ENCODE measurements at regions not wholly inside any gene's neighbourhood (a gene's known extent, or its start where the extent isn't known, plus 50 kb on each side); places are given as distances from the start of the nearest gene placed in this dataset.
"Not testable (repeated sequence)": the region's sequence is repeated elsewhere in the genome, so short reads cannot be mapped to it uniquely, and the experiment has no call there.

DNA sequence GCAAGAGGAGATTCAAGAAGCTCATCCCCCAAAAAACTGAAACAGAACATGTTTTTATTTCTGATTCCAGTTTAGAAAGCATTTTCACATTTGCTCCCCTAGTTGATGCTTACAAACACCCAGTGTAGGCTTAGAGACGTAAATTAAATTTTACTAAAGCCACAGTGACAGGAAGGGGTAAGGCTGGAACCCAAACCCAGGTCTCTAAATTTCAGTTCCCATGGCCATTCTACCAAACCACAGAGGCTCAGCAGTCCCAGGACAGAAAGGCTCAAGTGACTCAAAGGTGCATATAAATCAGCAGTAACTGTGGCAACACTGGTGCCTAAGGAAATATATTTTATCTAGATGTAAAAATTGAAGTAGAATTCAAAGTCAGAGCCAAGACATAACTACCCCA, 128.7 kb downstream of the CEP120 start:
- no peak for ATAC-seq (ENCODE audit: low read depth in 2 of 2)

GRCh38 chr5:123289210-123289609, 134.0 kb downstream of the CEP120 start:
- peaks cover 48 to 49% (median 49%) of the 10 kb centered on the region in 3 donors for H3K27me3 Mint-ChIP-seq
- H3K4me1 Mint-ChIP-seq = peaks cover 0 to 7% (median 4%) of the 10 kb centered on the region in 3 donors
- no peak overlapping the region for H3K4me3 Mint-ChIP-seq
- no peak for ATAC-seq (ENCODE audit: low read depth in 2 of 2)
- no peaks in the 10 kb centered on the region for H3K36me3 Mint-ChIP-seq
- H3K9me3 Mint-ChIP-seq = peaks cover 0 to 4% (median 0%) of the 10 kb centered on the region in 7 donors
- no peak overlapping the region for H3K27ac Mint-ChIP-seq
- no peak for DNase-seq

More for the DNA sequence above, 128.7 kb downstream of the CEP120 start:
- Mint-ChIP-seq H3K27ac (no peak overlapping the region), H3K27me3 (peaks cover 17 to 30% (median 25%) of the 10 kb centered on the region in 3 donors), H3K4me3 (no peak overlapping the region), H3K36me3 (peaks cover 0 to 4% of the 10 kb centered on the region in 2 donors), H3K4me1 (no peaks in the 10 kb centered on the region), H3K9me3 (peaks cover 0 to 8% (median 3%) of the 10 kb centered on the region in 7 donors)
- no peak for DNase-seq

DNA sequence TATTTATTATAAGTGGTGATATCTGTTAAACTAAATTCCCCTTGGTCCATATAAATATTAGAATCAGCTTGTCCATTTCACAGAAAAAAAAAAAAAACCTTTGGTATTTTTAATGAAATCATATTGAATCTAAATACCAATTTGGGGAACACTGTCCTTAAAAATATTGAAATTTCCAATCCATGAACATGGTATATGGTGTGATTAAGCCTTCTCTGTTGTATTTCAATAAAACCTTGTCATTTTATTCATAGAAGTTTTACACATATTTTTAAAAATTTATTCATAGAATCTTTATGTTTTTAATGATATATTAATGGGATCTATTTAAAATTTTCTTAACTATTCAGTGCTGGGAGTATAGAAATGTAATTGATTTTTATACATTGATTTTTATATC, 135.3 kb downstream of the CEP120 start:
- H3K36me3 Mint-ChIP-seq = no peaks in the 10 kb centered on the region
- DNase-seq (no peak), ATAC-seq (ENCODE audit: low read depth in 2 of 2) (no peak)
- H3K27me3 Mint-ChIP-seq = peaks cover 55 to 56% (median 56%) of the 10 kb centered on the region in 3 donors
- H3K9me3 Mint-ChIP-seq = peaks cover 0 to 4% (median 0%) of the 10 kb centered on the region in 7 donors
- H3K27ac Mint-ChIP-seq = no peak overlapping the region
- peaks cover 0 to 7% (median 4%) of the 10 kb centered on the region in 3 donors for H3K4me1 Mint-ChIP-seq
- no peak overlapping the region for H3K4me3 Mint-ChIP-seq

DNA sequence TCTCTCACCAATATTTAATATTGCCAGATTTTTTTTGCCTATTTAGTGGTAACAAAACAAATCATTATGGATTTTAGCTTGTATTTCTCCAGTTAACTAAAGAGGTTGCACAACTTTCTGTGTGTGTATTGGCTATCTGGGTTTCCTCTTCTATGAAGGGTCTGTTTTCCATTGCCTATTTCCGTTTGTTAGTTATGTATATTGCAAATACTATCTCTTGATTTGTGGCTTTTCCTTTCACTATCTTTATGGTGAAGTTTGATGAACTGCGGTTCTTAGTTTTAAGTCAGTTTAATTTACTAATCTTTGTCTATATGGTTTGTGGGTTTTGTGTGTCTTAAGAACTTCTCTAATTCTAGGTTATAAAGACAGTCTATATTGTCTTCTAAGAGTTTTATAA, 136.3 kb downstream of the CEP120 start:
- no peak overlapping the region for H3K4me3 Mint-ChIP-seq
- no peak overlapping the region for H3K27ac Mint-ChIP-seq
- peaks cover 0 to 7% (median 4%) of the 10 kb centered on the region in 3 donors for H3K4me1 Mint-ChIP-seq

DNA sequence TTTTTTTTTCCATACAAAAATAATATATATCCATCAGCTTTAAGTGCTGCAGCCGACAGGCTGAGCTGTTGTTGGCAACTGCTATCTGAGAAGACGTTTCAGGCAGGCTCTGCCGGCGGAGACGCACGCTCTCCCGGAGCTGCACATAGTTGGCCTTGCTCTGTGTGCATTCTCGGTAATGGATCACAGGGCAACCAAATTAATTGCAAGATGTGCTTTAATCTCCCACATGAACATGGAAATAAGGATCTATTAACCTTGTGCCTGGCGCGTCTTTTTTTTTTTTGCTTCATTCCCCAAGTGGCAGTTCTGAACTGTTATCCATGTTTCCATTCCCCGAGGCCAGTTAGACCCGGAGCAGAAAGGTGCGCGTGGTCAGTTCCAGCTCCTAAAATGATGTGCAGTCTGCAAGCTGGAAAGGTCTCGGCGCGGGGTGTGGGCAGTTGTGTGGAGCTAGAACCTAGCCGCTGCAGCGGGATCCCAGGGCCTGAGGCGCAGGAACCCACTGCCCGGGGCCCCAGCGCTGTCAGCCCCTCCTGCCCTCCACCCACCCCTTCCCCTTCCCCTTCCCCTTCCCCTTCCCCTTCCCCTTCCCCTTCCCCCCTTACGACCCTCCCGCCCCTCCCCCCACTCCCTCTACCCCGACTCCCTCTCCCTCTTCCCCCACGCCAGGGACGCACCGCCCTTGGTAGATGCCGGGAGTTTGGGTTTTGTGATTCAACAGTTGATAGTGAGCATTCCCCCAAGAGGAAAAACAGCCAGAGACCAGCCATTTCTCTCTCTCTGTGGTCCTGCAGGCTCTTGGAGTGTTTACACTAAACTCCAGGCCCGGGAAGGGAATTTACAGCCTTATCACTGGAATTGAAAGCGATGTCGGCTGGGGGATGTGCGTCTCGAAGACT, 137.8 kb downstream of the CEP120 start:
- H3K4me1 Mint-ChIP-seq = peaks cover 0 to 7% (median 4%) of the 10 kb centered on the region in 3 donors
- H3K4me3 Mint-ChIP-seq = no peak overlapping the region
- no peak for ATAC-seq (ENCODE audit: low read depth in 2 of 2)
- DNase-seq = no peak
- no peaks in the 10 kb centered on the region for H3K36me3 Mint-ChIP-seq
- H3K9me3 Mint-ChIP-seq = peaks cover 0 to 7% (median 0%) of the 10 kb centered on the region in 7 donors
- peaks cover 45 to 70% (median 48%) of the 10 kb centered on the region in 3 donors for H3K27me3 Mint-ChIP-seq
- H3K27ac Mint-ChIP-seq = no peak overlapping the region

More for the DNA sequence above, 136.3 kb downstream of the CEP120 start:
- H3K36me3 Mint-ChIP-seq = no peaks in the 10 kb centered on the region
- peaks cover 54 to 64% (median 56%) of the 10 kb centered on the region in 3 donors for H3K27me3 Mint-ChIP-seq
- DNase-seq (no peak), ATAC-seq (ENCODE audit: low read depth in 2 of 2) (no peak)
- peaks cover 0 to 4% (median 0%) of the 10 kb centered on the region in 7 donors for H3K9me3 Mint-ChIP-seq

GRCh38 chr5:123283499-123283898, 139.7 kb downstream of the CEP120 start:
- DNase-seq (no peak), ATAC-seq (ENCODE audit: low read depth in 2 of 2) (no peak)
- Mint-ChIP-seq H3K27me3 (peaks cover 34 to 60% (median 39%) of the 10 kb centered on the region in 3 donors), H3K4me1 (peaks cover 0 to 7% (median 4%) of the 10 kb centered on the region in 3 donors), H3K4me3 (no peak overlapping the region), H3K36me3 (no peaks in the 10 kb centered on the region), H3K9me3 (peaks cover 0 to 7% (median 0%) of the 10 kb centered on the region in 7 donors), H3K27ac (no peak overlapping the region)

GRCh38 chr5:123283031-123283430, 140.2 kb downstream of the CEP120 start:
- Mint-ChIP-seq H3K27ac (no peak overlapping the region), H3K4me3 (no peak overlapping the region), H3K36me3 (no peaks in the 10 kb centered on the region), H3K9me3 (peaks cover 0 to 7% (median 0%) of the 10 kb centered on the region in 7 donors), H3K4me1 (peaks cover 0 to 7% (median 4%) of the 10 kb centered on the region in 3 donors), H3K27me3 (peaks cover 34 to 60% (median 39%) of the 10 kb centered on the region in 3 donors)
- no peak for ATAC-seq (ENCODE audit: low read depth in 2 of 2)
- DNase-seq = no peak

DNA sequence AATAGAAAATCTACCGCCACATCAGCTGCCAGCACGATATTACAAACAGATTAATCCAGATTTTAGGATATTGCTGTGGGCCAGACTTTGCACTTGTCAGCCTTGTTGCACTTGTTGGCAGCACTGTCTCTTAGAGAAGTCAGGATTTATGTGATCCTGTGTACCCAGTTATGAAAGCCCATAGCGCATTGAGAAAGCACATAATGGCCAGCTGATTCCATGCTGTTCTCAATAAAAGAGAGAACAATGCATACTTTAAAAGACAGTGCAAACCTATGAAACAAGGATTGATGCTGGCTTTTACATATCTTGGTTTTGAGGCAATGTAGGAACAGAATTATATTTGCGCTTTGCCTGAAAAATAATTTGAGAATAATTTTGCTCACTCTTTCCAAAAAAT, 140.8 kb downstream of the CEP120 start:
- Mint-ChIP-seq H3K27me3 (peaks cover 34 to 58% (median 39%) of the 10 kb centered on the region in 3 donors), H3K4me3 (no peak overlapping the region), H3K27ac (no peak overlapping the region), H3K36me3 (no peaks in the 10 kb centered on the region), H3K4me1 (peaks cover 0 to 7% (median 4%) of the 10 kb centered on the region in 3 donors), H3K9me3 (peaks cover 0 to 7% (median 0%) of the 10 kb centered on the region in 7 donors)
- no peak for ATAC-seq (ENCODE audit: low read depth in 2 of 2)
- no peak for DNase-seq

GRCh38 chr5:123280854-123281253, 142.3 kb downstream of the CEP120 start:
- H3K4me3 Mint-ChIP-seq; ATAC-seq (ENCODE audit: low read depth in 2 of 2); H3K9me3 Mint-ChIP-seq; DNase-seq; H3K36me3 Mint-ChIP-seq; H3K4me1 Mint-ChIP-seq; H3K27ac Mint-ChIP-seq: not testable (repeated sequence)
- peaks cover 20 to 43% (median 23%) of the 10 kb centered on the region in 3 donors for H3K27me3 Mint-ChIP-seq

- Mint-ChIP-seq H3K4me1 (no peaks in the 10 kb centered on the region), H3K36me3 (no peaks in the 10 kb centered on the region), H3K4me3 (no peak overlapping the region), H3K27me3 (peaks cover 8 to 28% (median 18%) of the 10 kb centered on the region in 3 donors), H3K27ac (no peak overlapping the region), H3K9me3 (peaks cover 0 to 7% (median 0%) of the 10 kb centered on the region in 7 donors)
- DNase-seq = no peak
- no peak for ATAC-seq (ENCODE audit: low read depth in 2 of 2)
These were observed 144.1 kb downstream of the CEP120 start for GRCh38 chr5:123279136-123279535.

- peaks cover under 1 to 20% (median 10%) of the 10 kb centered on the region in 3 donors for H3K27me3 Mint-ChIP-seq
- no peaks in the 10 kb centered on the region for H3K4me1 Mint-ChIP-seq
- H3K4me3 Mint-ChIP-seq = no peak overlapping the region
- ATAC-seq (ENCODE audit: low read depth in 2 of 2) (no peak), DNase-seq (no peak)
- H3K9me3 Mint-ChIP-seq = peaks cover 0 to 7% (median 0%) of the 10 kb centered on the region in 7 donors
- H3K27ac Mint-ChIP-seq = no peak overlapping the region
- no peaks in the 10 kb centered on the region for H3K36me3 Mint-ChIP-seq
These were observed 144.9 kb downstream of the CEP120 start for GRCh38 chr5:123278284-123278683.

DNA sequence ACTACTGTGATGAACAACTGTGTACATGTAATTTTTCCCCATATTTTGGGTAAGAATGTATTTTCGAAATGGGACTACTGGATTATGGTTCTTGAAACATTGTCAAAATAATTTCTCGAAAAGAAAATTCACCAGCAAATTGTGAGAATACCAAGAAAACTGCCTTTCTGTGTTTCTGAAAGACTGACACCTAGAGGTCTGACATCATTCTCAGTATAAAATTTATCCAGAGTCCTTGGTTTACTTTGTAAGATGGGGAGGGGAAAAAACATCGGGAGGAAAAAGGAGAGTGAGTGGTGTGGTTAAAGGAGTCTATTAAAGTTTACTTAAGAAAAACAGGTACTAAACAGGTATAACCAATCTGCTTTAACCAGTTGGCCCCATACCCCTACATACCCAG, 149.2 kb downstream of the CEP120 start:
- DNase-seq (no peak), ATAC-seq (ENCODE audit: low read depth in 2 of 2) (no peak)
- Mint-ChIP-seq H3K36me3 (no peaks in the 10 kb centered on the region), H3K27ac (no peak overlapping the region), H3K27me3 (peaks cover 0 to 4% (median 0%) of the 10 kb centered on the region in 3 donors), H3K4me3 (no peak overlapping the region), H3K4me1 (no peaks in the 10 kb centered on the region), H3K9me3 (no peaks in the 10 kb centered on the region)

GRCh38 chr5:123273095-123273494, 150.1 kb downstream of the CEP120 start:
- DNase-seq (no peak), ATAC-seq (ENCODE audit: low read depth in 2 of 2) (no peak)
- H3K27ac Mint-ChIP-seq = no peak overlapping the region
- no peaks in the 10 kb centered on the region for H3K4me1 Mint-ChIP-seq
- H3K27me3 Mint-ChIP-seq = peaks cover 0 to 4% (median 0%) of the 10 kb centered on the region in 3 donors
- no peaks in the 10 kb centered on the region for H3K36me3 Mint-ChIP-seq
- no peak overlapping the region for H3K4me3 Mint-ChIP-seq
- no peaks in the 10 kb centered on the region for H3K9me3 Mint-ChIP-seq

GRCh38 chr5:123269851-123270250, 153.4 kb downstream of the CEP120 start:
- no peak for DNase-seq
- Mint-ChIP-seq H3K36me3 (no peaks in the 10 kb centered on the region), H3K4me1 (no peaks in the 10 kb centered on the region), H3K27me3 (peaks cover 0 to 4% (median 0%) of the 10 kb centered on the region in 3 donors), H3K4me3 (no peak overlapping the region), H3K9me3 (peaks cover 0 to 5% (median 0%) of the 10 kb centered on the region in 7 donors), H3K27ac (no peak overlapping the region)
- no peak for ATAC-seq (ENCODE audit: low read depth in 2 of 2)

All from naive B cell (primary cell).